ENCODE measurements at regions not wholly inside any gene's neighbourhood (a gene's known extent, or its start where the extent isn't known, plus 50 kb on each side); places are given as distances from the start of the nearest gene placed in this dataset.

- no peak for FAIRE-seq
Observed at GRCh38 chr1:208298593-208299269, 54.5 kb upstream of the PLXNA2 start.

DNA sequence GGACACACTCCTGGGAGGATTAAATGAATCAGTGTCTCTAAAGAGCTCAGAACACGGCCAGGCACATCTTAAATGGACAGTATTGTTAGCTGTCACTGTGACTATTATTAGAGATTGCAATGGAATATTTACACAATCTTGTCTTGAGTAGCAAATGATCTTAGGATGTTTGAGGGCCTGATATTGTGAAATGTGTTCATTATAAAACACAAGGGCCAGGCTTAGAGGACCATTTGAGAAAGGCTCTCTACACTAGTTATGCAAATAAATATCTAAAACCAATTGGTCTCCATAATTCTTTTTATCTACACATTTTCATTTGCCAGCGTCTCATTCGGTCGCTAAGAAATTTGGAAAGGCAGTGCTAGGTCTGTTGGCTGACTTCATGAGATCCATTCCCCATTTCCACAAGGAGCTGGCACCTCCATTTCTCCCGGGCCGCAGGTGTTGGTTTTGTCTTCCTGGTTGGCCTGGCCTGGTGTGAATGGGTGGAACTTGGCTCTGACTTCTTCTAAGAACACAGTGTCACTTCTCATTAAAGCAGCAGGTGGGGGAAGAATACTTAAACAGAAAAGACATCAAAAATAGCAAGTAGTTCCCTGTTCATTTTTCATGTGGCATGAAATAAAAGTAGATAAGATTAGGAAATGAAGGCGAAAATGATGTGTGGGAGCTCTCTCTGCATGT, 56.0 kb upstream of the PLXNA2 start:
- FAIRE-seq = no peak

DNA sequence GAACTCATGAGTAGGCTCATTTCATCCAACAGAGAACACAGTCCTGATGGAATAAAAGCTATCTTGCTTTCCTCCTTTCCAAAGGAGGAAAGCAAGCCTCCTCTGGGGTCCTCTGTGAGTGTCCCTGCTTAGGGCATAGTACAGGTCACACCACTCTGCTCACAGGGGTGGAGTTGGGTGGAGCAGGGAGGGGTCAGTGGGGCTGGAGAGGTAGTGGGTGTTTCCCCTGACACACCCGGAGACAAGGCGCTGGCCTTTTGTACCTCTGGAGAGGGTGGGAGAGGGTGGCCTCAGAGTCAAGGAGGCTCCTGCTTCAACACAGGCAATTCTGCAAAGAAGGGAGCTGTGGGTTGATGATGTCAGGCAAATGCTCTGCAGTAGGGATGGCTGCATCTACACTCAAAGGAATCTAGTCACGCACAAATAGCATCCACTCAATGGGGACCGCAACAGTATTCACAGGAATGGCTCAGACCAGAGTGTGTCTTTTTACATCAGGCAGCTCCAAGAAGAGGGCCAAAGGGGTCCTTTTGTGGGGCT, 58.6 kb upstream of the PLXNA2 start:
- FAIRE-seq = no peak

DNA sequence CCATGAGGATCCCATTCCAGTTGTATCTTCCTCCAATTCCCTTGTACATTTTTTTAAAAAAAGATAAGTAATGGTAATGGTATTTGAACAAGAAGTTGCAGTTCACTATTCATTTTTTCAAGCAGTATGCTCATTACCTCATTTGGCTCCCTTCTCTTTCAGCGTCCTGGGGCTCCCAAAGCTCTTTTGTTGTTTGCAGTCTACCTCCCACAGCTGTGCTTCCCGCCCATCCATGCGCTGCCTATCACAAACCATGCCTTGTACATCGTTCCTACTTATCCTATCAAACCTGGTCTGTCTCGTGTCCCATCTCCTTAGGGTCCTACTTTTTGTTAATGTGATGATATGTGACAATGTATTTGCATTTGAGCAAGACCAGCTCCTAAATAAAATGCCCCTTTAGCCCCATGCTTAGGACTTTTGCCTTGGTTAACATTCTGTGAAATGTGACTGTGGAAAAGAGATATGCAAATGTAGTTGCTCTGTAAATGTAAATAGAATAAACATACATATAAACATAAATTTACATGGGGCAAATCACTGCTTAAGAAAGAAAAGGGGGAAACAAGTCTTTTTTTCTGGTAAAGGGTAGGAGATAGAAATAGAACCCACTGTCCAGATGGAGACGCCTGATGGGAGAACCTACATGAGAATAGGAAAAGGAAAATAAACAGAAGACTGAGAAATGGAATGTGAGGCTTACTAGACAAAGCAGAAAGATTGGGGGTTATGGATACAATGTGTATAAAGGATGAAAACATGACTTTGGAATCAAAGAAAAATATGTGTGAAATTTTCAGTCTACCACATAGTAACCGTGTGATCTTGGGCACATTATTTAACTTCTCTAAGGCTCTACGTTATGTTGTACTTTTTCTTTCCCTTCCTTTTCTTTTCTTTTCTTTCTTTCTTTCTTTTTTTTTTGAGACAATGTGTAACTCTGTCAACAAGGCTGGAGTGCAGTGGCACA, 59.8 kb upstream of the PLXNA2 start:
- no peak for FAIRE-seq

DNA sequence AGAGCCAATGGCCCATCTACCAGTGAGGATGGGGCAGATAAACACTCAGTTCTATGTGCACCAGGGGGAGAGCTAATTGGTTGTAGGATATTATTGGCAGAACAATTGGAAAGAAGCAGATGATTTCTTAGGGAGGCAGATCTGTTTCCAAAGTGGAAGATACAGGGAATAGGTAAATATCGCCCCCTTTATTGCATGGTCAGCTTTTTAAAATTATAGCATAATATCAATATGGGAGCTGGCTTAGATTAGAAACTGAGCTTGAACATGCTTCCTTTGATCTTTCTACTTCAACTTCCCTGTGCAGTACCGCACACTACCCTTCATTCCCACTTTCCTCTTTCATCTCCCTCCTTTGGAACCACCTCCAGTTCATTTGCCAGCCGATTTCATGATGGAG, 64.0 kb upstream of the PLXNA2 start:
- FAIRE-seq = no peak

- no peak for FAIRE-seq
Observed at GRCh38 chr1:208309771-208310170, 65.6 kb upstream of the PLXNA2 start.

- FAIRE-seq = peak; percentile 26
Observed at GRCh38 chr1:208312706-208313105, 68.5 kb upstream of the PLXNA2 start.

- FAIRE-seq = no peak
Observed at GRCh38 chr1:208314431-208314830, 70.2 kb upstream of the PLXNA2 start.

- no peak for FAIRE-seq
Observed at GRCh38 chr1:208318150-208318734, 74.1 kb upstream of the PLXNA2 start.

- no peak for FAIRE-seq
Observed at GRCh38 chr1:208324005-208324404, 79.8 kb upstream of the PLXNA2 start.

DNA sequence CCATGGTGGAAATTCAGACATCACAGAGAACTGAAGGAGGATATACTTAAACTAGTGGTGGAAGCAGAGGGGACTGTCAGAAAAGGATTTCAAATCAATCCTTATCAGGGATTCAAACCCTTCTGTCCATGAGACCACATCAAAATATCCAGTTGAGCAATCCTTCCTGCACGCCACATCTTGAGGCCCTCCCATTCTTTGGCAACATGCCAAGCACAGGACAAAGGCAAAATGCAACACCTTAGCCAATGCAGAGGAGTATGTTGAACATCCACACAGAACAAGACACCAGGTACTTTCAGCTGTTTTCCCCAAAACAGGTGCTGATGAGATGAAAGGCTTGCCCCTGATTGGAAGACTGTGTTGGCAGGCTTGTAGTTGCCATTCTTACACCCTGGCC, 81.8 kb upstream of the PLXNA2 start:
- no peak for FAIRE-seq

DNA sequence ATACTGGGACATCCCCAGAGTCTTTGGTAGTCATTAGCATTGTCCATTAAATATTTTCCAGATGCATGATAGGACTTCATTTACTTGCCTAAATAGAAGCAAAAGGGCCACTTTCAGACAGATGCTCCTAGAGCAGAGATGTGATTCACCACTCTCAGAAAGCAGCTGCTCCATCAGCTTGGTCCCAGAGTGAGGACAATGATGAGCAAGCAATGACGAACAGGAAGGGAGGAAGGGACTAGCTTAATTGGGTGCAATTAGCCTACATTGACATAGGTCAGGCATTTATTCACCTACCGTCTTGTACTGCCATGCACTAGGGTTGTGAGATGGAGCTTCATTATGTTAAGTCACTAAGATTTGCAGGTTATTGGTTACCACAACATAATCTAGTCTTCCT, 85.1 kb upstream of the PLXNA2 start:
- FAIRE-seq = no peak

DNA sequence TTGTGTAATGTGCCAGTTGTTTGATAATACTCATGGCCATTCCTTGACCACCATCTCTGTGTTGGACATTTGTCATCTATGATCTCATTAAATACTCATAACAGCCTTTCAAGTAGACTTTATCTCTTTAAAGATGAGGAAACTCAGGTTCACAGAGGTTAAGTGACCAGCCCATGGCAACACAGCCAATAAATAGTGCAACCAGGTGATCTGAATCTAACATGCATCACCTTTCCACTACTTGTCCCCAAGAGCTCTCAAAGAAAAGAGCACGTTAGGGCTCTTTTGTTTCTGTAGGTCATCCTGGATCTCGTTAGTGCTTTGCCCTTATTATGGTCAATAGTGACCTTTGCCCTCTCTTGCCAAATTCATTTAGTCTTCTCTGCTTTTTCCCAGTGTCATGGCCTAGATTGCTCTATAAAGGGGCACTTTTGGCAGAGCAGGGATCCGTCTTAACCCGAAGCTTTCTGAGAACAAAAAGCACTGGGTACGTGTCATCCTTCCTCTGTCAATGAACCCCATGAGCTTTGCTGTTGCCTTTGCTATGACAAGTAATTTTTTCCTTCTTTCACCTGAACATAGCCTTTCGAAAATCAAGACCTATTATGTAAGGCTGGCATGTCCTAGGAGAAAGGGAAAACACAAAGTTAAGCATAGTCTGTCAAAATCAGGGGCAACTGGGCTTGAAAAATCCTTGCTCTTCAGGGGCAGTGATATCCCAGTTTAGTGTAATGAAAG, 88.0 kb upstream of the PLXNA2 start:
- no peak for FAIRE-seq

GRCh38 chr1:208332774-208333126, 88.6 kb upstream of the PLXNA2 start:
- no peak for FAIRE-seq

GRCh38 chr1:208333676-208334075, 89.5 kb upstream of the PLXNA2 start:
- FAIRE-seq = no peak

DNA sequence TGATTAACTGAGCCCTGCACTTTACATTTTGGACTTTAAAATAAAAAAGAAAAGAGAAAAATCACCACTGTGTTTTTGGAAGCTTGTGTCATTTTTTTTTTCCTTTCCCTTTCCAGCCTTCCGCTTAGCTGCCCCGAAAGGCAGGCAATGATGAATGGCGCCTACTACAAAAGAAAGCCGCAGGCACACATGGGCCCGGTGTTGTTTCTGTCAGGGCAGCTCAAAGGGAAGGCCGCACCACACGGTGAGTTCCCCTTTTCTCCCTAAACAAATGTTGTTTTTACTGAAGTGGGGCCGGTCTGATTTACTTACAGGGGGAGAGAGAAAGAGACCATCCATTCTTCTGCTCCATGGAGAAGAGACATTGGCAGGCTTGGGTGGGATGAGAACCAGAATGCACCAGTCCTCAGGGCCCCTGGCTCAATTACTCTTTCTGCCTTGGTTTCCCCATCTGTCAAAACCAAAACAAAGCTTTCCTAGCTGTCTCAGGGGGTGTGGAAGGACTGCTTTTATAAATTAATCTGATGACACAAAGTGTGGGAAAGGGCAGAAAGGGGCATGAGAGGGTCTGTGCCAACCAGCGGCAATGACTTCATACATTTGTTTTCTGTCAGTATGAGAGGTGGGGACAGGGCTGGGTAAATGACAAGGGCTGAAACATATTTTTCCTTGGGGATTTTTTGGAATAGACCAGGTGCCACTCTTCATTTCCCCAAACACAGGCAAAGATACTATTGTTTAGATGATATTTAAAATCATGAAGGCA, 91.4 kb upstream of the PLXNA2 start:
- FAIRE-seq = no peak

- FAIRE-seq = no peak
Observed at GRCh38 chr1:208336137-208336518, 91.9 kb upstream of the PLXNA2 start.

DNA sequence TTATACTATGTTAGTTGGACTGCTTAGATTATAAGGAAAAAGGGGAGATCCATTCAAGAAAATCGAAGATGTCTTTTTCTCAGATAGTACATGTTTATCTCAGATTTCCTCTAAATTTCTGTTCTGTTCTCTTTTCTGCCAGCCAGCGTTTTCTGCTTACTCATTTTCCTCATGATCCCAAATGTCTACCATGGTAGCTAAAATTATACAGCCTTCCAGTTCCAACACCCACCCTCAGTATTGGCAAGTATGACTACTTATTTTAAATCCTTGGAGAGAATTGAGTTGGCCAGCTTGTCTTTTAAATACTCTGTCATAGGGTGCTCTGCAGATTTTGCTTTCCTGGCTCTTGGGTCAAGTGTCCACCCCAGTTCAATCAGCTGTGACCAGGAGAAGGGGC, 95.7 kb upstream of the PLXNA2 start:
- no peak for FAIRE-seq

- no peak for FAIRE-seq
Observed at GRCh38 chr1:208343226-208343625, 99.0 kb upstream of the PLXNA2 start.

DNA sequence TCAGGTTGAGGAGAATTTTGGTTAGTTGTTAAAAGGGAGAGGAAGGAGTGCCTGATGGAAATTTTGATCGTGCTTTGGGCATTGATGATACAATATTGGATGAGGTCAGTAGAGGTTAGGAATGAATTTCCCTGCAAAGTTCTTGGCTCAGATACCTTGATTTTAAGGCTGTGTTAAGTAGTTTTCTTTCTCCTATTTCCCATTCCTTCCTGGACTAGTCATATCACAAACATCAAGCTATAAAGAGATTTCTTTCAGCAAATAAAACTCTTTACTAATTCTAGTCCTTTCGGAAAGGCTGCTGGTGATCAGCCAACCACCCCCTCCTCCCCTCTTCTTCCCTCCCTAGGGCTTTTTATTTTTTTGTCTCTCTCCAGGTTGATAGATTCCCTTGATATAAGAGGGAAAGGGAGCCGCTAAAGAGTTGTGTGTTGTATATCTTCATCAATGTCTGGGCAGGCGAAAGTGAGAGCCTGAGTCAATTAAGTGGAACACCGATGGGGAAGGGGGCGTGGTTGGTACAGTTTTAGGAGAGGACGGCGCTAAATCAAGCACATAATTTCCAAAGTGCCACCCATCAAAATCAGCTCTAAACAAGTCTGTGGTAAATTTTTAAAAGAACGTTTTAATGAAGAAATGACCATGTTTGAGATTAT, 100.1 kb upstream of the PLXNA2 start:
- no peak for FAIRE-seq

- no peak for FAIRE-seq
Observed at GRCh38 chr1:208347191-208347590, 103.0 kb upstream of the PLXNA2 start.
